ENCODE measurements at regions not wholly inside any gene's neighbourhood (a gene's known extent, or its start where the extent isn't known, plus 50 kb on each side); places are given as distances from the start of the nearest gene placed in this dataset.

GRCh38 chr2:161100211-161100895 lies 59.9 kb upstream of the TANK start:
- Histone ChIP-seq H3K4me2 (no peak overlapping the region), H3K27me3 (ENCODE audit: insufficient read depth) (no peaks in the 10 kb centered on the region), H3K27ac (ENCODE audit: low read depth in 2 of 2, low read length in 1 of 2) (no peak overlapping the region), H3K9ac (no peak overlapping the region), H2AFZ (ENCODE audit: low read depth) (no peak overlapping the region), H3K36me3 (replicated peaks in 1 of 2; ENCODE audit: control insufficient read depth in 1 of 2, insufficient read depth in 2 of 2, low read length in 1 of 2) (no peaks in the 10 kb centered on the region), H3K79me2 (ENCODE audit: insufficient read depth) (no peaks in the 10 kb centered on the region), H3K9me2 (no peaks in the 10 kb centered on the region), H3K4me1 (ENCODE audit: control insufficient read depth in 1 of 2, insufficient read depth in 2 of 2, low read depth in 1 of 2, low read length in 1 of 2) (peaks cover 0 to 18% of the 10 kb centered on the region in 2 experiments; a peak in 2 of 4 replicates), H3K4me3 (ENCODE audit: low read depth in 2 of 2, low read length in 1 of 2) (no peak overlapping the region; a peak in 1 of 4 replicates), H3F3A (replicated peaks; ENCODE audit: insufficient read depth) (no peaks in the 10 kb centered on the region), H3K9me3 (no peaks in the 10 kb centered on the region), H4K20me1 (ENCODE audit: insufficient read depth) (no peaks in the 10 kb centered on the region)
- DNase-seq, result no peak
- TF ChIP-seq NRF1 (IDR thresholded peaks at IDR 0.05; ENCODE audit: low read depth, low read length) (no peak), PBX3 (IDR thresholded peaks at IDR 0.05) (0 out of 2 replicates have a peak, but pooled peaks have one; percentile 16), TEAD4 (IDR thresholded peaks at IDR 0.05; ENCODE audit: borderline replicate concordance, insufficient read depth) (no peak), EZH2phosphoT487 (IDR thresholded peaks at IDR 0.05; ENCODE audit: borderline replicate concordance, low read depth) (no peak), FOXM1 (IDR thresholded peaks at IDR 0.05; ENCODE audit: low read depth) (no peak), TCF12 (IDR thresholded peaks at IDR 0.05) (peak; percentile 39), MAX (IDR thresholded peaks at IDR 0.05; ENCODE audit: low read depth) (no peak), JUND (IDR thresholded peaks at IDR 0.05) (no peak)
- 63% methylated on average over 4 of the region's 4 CpGs for WGBS (ENCODE audit: low lambda C conversion rate)
- POLR2A ChIA-PET, result no interaction called here
- CTCF ChIA-PET, result interaction anchor here (1.6 to 2.0 kb wide), 2 partner anchors 11 to 37 kb away, joined by 4 to 5 read pairs; no protein-coding TSS in a partner anchor

- 97% methylated on average over 2 of the region's 2 CpGs for WGBS (ENCODE audit: low lambda C conversion rate)
- TF ChIP-seq PBX3 (IDR thresholded peaks at IDR 0.05) (no peak), POLR2AphosphoS5 (IDR thresholded peaks at IDR 0.05; ENCODE audit: low read depth, low read length) (no peak), MXI1 (IDR thresholded peaks at IDR 0.05; ENCODE audit: low read depth, low read length) (no peak), RFX5 (IDR thresholded peaks at IDR 0.05; ENCODE audit: low read length) (no peak), MAX (IDR thresholded peaks at IDR 0.05; ENCODE audit: low read depth) (no peak), ZBTB33 (IDR thresholded peaks at IDR 0.05; ENCODE audit: borderline replicate concordance, low read depth) (no peak), GABPA (IDR thresholded peaks at IDR 0.05; ENCODE audit: low read depth) (no peak), EZH2phosphoT487 (IDR thresholded peaks at IDR 0.05; ENCODE audit: borderline replicate concordance, low read depth) (no peak), RXRA (IDR thresholded peaks at IDR 0.05; ENCODE audit: borderline replicate concordance, low read depth) (no peak), RAD21 (IDR thresholded peaks at IDR 0.05; ENCODE audit: low read length) (no peak), FOSL2 (IDR thresholded peaks at IDR 0.05; ENCODE audit: borderline replicate concordance, low read depth) (no peak), NRF1 (IDR thresholded peaks at IDR 0.05; ENCODE audit: low read depth, low read length) (no peak), EP300 (IDR thresholded peaks at IDR 0.05; ENCODE audit: borderline replicate concordance in 1 of 2, low read depth in 1 of 2, low read length in 1 of 2) (no peak), TEAD4 (IDR thresholded peaks at IDR 0.05; ENCODE audit: borderline replicate concordance, insufficient read depth) (no peak), NFIC (IDR thresholded peaks at IDR 0.05; ENCODE audit: borderline replicate concordance) (no peak)
- CTCF ChIA-PET, result interaction anchor here (1.2 to 2.0 kb wide), 3 partner anchors 10 to 38 kb away, joined by 4 to 6 read pairs (median 4); no protein-coding TSS in a partner anchor
Observed at GRCh38 chr2:161101406-161101805, 58.8 kb upstream of the TANK start.

More at GRCh38 chr2:161101406-161101805, 58.8 kb upstream of the TANK start:
- peaks cover 0 to 18% of the 10 kb centered on the region in 2 experiments; a peak in 2 of 4 replicates for H3K4me1 ChIP-seq (ENCODE audit: control insufficient read depth in 1 of 2, insufficient read depth in 2 of 2, low read depth in 1 of 2, low read length in 1 of 2)
- no peak overlapping the region for H3K9ac ChIP-seq
- H3K4me2 ChIP-seq, result no peak overlapping the region
- H3K27me3 ChIP-seq (ENCODE audit: insufficient read depth), result no peaks in the 10 kb centered on the region
- POLR2A ChIA-PET, result no interaction called here
- no peaks in the 10 kb centered on the region for H3K9me2 ChIP-seq
- no peaks in the 10 kb centered on the region for H3K79me2 ChIP-seq (ENCODE audit: insufficient read depth)
- H2AFZ ChIP-seq (ENCODE audit: low read depth), result no peak overlapping the region
- H3K36me3 ChIP-seq (replicated peaks in 1 of 2; ENCODE audit: control insufficient read depth in 1 of 2, insufficient read depth in 2 of 2, low read length in 1 of 2), result no peaks in the 10 kb centered on the region
- no peaks in the 10 kb centered on the region for H3F3A ChIP-seq (replicated peaks; ENCODE audit: insufficient read depth)
- H3K4me3 ChIP-seq (ENCODE audit: low read depth in 2 of 2, low read length in 1 of 2), result no peak overlapping the region
- H3K27ac ChIP-seq (ENCODE audit: low read depth in 2 of 2, low read length in 1 of 2), result no peak overlapping the region
- no peak for DNase-seq
- H3K9me3 ChIP-seq, result no peaks in the 10 kb centered on the region
- H4K20me1 ChIP-seq (ENCODE audit: insufficient read depth), result no peaks in the 10 kb centered on the region

Measured in SK-N-SH (cell line).